ENCODE measurements at regions not wholly inside any gene's neighbourhood (a gene's known extent, or its start where the extent isn't known, plus 50 kb on each side); places are given as distances from the start of the nearest gene placed in this dataset.

DNA sequence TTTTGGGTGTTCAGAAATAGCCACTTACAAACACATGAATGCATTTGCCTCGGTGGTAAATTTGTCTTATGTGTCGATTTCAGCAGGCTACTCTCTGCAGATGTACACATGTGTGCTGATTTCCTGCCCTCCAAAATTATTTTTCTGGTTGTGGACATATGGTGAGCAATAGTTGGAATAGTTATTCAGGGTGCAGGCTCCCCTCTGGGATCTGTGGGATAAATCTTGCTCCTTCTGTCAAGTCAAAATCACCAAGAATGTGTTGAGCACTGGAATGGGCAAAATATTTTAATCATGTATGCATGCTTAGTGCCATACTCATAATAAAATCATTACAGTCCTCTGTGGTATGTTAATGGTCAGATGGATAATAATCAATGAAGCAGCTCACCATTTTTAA, 684.5 kb downstream of the BCL11A start:
- TF ChIP-seq, protein P1, sequence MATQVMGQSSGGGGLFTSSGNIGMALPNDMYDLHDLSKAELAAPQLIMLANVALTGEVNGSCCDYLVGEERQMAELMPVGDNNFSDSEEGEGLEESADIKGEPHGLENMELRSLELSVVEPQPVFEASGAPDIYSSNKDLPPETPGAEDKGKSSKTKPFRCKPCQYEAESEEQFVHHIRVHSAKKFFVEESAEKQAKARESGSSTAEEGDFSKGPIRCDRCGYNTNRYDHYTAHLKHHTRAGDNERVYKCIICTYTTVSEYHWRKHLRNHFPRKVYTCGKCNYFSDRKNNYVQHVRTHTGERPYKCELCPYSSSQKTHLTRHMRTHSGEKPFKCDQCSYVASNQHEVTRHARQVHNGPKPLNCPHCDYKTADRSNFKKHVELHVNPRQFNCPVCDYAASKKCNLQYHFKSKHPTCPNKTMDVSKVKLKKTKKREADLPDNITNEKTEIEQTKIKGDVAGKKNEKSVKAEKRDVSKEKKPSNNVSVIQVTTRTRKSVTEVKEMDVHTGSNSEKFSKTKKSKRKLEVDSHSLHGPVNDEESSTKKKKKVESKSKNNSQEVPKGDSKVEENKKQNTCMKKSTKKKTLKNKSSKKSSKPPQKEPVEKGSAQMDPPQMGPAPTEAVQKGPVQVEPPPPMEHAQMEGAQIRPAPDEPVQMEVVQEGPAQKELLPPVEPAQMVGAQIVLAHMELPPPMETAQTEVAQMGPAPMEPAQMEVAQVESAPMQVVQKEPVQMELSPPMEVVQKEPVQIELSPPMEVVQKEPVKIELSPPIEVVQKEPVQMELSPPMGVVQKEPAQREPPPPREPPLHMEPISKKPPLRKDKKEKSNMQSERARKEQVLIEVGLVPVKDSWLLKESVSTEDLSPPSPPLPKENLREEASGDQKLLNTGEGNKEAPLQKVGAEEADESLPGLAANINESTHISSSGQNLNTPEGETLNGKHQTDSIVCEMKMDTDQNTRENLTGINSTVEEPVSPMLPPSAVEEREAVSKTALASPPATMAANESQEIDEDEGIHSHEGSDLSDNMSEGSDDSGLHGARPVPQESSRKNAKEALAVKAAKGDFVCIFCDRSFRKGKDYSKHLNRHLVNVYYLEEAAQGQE (IDR thresholded peaks at IDR 0.05; ENCODE audit: insufficient replicate concordance, low read depth), result no peak
- TF ChIP-seq SPI1 (IDR thresholded peaks at IDR 0.05; ENCODE audit: borderline replicate concordance, low read depth), result no peak
- TF ChIP-seq GABPA (IDR thresholded peaks at IDR 0.05; ENCODE audit: low read depth), result no peak
- TF ChIP-seq POLR2AphosphoS5 (IDR thresholded peaks at IDR 0.05; ENCODE audit: low read depth), result no peak
- Histone ChIP-seq H3K4me3 (replicated peaks; ENCODE audit: insufficient read depth, low read length) (no peak overlapping the region), H3K27me3 (ENCODE audit: insufficient read depth, poor library complexity, severe bottlenecking) (no peaks in the 10 kb centered on the region), H3K27ac (replicated peaks) (no peak overlapping the region)
- no peak for DNase-seq (ENCODE audit: low read depth in 1 of 2, low spot score in 1 of 2)

DNA sequence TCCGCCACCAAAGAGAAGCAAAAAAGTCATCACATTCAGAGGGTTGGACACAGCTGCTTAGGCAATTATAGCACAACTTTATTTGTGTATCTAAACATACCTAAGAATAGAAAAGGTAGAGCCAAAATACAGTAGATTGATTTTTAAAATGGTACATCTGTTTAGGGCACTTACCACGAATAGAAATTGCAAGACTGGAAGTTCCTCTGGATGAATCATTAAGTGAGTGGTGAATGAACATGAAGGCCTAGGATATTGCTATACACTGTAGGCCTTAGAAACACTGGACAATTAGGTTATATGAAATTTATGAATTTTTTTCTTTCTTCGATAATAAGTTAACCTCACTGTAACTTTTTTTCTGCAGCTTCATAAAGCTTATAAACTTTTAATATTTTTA, 687.0 kb downstream of the BCL11A start:
- TF ChIP-seq, protein P2, sequence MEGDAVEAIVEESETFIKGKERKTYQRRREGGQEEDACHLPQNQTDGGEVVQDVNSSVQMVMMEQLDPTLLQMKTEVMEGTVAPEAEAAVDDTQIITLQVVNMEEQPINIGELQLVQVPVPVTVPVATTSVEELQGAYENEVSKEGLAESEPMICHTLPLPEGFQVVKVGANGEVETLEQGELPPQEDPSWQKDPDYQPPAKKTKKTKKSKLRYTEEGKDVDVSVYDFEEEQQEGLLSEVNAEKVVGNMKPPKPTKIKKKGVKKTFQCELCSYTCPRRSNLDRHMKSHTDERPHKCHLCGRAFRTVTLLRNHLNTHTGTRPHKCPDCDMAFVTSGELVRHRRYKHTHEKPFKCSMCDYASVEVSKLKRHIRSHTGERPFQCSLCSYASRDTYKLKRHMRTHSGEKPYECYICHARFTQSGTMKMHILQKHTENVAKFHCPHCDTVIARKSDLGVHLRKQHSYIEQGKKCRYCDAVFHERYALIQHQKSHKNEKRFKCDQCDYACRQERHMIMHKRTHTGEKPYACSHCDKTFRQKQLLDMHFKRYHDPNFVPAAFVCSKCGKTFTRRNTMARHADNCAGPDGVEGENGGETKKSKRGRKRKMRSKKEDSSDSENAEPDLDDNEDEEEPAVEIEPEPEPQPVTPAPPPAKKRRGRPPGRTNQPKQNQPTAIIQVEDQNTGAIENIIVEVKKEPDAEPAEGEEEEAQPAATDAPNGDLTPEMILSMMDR (IDR thresholded peaks at IDR 0.05; ENCODE audit: insufficient read depth, low read length), result no peak
- Histone ChIP-seq H3K27ac (replicated peaks) (no peak overlapping the region), H3K4me3 (replicated peaks; ENCODE audit: insufficient read depth, low read length) (no peak overlapping the region), H3K27me3 (ENCODE audit: insufficient read depth, poor library complexity, severe bottlenecking) (no peaks in the 10 kb centered on the region)
- DNase-seq (ENCODE audit: low read depth in 1 of 2, low spot score in 1 of 2), result no peak

DNA sequence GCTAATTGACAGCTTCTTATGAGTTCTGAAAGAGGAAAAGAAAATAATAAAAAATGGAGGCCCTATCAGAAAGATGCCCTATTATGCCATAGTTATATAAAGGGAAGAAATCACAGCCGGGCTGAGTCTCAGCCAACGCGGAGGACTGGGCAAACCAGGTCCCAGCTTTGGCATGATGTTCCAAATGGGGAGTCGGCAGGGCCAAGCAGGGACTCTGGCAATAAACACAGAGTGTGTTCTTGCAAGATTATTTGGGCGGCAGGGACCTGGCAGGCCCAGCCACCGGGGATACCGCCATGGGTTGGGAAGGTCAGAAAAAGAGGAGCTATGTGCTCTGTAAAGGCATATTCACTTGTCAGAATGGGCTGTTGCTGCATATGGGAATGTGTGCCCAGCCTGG, 694.9 kb downstream of the BCL11A start:
- Histone ChIP-seq H3K27me3 (ENCODE audit: insufficient read depth, poor library complexity, severe bottlenecking) (no peaks in the 10 kb centered on the region), H3K27ac (replicated peaks) (no peak overlapping the region), H3K4me3 (replicated peaks; ENCODE audit: insufficient read depth, low read length) (no peak overlapping the region)
- TF ChIP-seq POLR2AphosphoS5 (IDR thresholded peaks at IDR 0.05; ENCODE audit: low read depth) (no peak), SPI1 (IDR thresholded peaks at IDR 0.05; ENCODE audit: borderline replicate concordance, low read depth) (no peak), GABPA (IDR thresholded peaks at IDR 0.05; ENCODE audit: low read depth) (no peak)
- TF ChIP-seq, protein P2 (IDR thresholded peaks at IDR 0.05; ENCODE audit: insufficient read depth, low read length), result no peak
- TF ChIP-seq, protein P1 (IDR thresholded peaks at IDR 0.05; ENCODE audit: insufficient replicate concordance, low read depth), result no peak
- no peak for DNase-seq (ENCODE audit: low read depth in 1 of 2, low spot score in 1 of 2)

DNA sequence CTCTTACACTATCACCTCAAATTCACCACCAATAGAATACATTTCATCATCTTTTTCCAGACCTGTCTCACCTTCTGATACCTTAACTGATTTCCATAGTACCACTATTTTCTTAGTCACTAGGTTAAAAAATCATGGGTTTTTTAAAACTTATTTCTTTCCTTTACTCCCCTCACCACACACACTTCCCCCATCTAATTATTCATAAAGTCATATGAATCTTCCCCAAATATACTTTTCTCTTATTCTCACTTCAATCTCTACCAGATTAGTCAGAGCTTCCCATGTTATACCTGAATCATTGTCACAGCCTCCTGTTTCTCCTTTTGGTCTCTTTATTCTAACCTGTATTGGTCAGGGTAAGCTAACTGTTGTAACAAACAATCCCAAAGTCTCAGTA, 696.3 kb downstream of the BCL11A start:
- no peak for DNase-seq (ENCODE audit: low read depth in 1 of 2, low spot score in 1 of 2)
- no peak overlapping the region for H3K4me3 ChIP-seq (replicated peaks; ENCODE audit: insufficient read depth, low read length)
- no peaks in the 10 kb centered on the region for H3K27me3 ChIP-seq (ENCODE audit: insufficient read depth, poor library complexity, severe bottlenecking)
- H3K27ac ChIP-seq (replicated peaks), result no peak overlapping the region
- TF ChIP-seq, protein P2 (IDR thresholded peaks at IDR 0.05; ENCODE audit: insufficient read depth, low read length), result no peak
- TF ChIP-seq, protein P1 (IDR thresholded peaks at IDR 0.05; ENCODE audit: insufficient replicate concordance, low read depth), result no peak
- no peak for TF ChIP-seq SPI1 (IDR thresholded peaks at IDR 0.05; ENCODE audit: borderline replicate concordance, low read depth)
- TF ChIP-seq GABPA (IDR thresholded peaks at IDR 0.05; ENCODE audit: low read depth), result no peak
- TF ChIP-seq POLR2AphosphoS5 (IDR thresholded peaks at IDR 0.05; ENCODE audit: low read depth), result no peak

All from HL-60 (cell line).